IPS-15b (cell line): ENCODE measurements at regions not wholly inside any gene's neighbourhood (a gene's known extent, or its start where the extent isn't known, plus 50 kb on each side); places are given as distances from the start of the nearest gene placed in this dataset.

Source experiments
- H3K27me3 ChIP-seq: one replicate; pipeline ENCODE4 v1.6.1; 2013; ENCODE audit warnings: low read length; ENCODE audit not compliant: control insufficient read depth, insufficient read depth
- H3K36me3 ChIP-seq: one replicate; pipeline ENCODE4 v1.6.1; 2013; ENCODE audit warnings: low read length; ENCODE audit not compliant: control insufficient read depth, insufficient read depth
- H3K4me1 ChIP-seq: one replicate; pipeline ENCODE4 v1.6.1; 2013; ENCODE audit warnings: mild to moderate bottlenecking, low read length; ENCODE audit not compliant: control insufficient read depth, insufficient read depth
- H3K4me3 ChIP-seq: one replicate; pipeline ENCODE4 v1.5.1; 2013; ENCODE audit warnings: low read depth, low read length
- H3K9ac ChIP-seq: one replicate; pipeline ENCODE4 v1.6.1; 2013; ENCODE audit warnings: low read depth, mild to moderate bottlenecking, low read length
- H3K9me3 ChIP-seq: one replicate; pipeline ENCODE4 v1.6.1; 2013; ENCODE audit warnings: mild to moderate bottlenecking, low read length; ENCODE audit not compliant: control insufficient read depth, insufficient read depth

DNA sequence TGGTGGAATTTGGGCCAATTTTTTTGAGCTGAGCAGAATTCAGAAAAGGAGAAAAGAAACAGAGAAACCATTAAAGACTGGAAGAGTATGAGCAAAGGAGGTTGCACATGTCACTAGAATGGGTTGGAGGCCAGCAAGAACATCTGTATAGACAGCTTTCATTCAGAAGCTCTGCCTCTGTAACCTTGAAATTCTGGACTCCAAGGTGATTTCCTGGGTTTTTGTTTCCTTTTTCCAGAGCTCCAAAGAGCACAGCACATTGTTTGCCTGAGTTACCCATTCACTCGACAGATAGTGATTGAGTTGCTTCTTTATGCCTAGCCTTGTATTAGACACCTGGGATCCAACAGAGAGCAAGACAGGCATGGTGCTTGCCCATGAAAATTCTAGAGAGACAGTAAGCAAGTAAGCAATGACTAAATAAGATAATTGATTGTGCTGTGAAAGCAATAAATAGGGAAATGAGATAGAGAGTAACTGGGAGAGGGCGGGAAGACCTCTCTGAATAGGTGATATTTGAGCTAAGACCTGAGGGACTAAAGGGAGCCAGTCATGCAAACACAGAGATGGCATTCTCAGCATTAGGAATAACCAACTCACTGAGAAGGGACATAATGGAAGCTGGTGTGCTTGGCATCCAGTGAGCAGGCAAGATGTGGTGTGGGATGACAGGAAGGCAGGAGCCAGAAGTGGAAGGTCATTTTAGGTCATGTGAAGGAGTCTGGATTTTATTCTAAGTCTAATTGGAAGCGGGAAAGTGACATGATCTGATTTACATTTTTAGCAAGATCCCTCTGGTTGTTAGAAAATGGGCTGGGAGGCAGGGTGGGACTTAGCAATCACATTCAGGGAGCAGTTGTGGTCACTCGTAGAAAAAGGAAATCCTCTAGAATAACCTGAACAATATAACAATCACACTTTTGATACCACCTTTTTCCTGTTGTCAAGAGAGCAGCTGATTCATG, 197.5 kb downstream of the HS3ST3A1 start:
- Histone ChIP-seq H3K36me3 (no peaks in the 10 kb centered on the region), H3K4me1 (peaks cover 24% of the 10 kb centered on the region), H3K9me3 (no peaks in the 10 kb centered on the region), H3K4me3 (no peak overlapping the region), H3K27me3 (no peaks in the 10 kb centered on the region), H3K9ac (no peak overlapping the region)

GRCh38 chr17:13400491-13400890, 201.2 kb downstream of the HS3ST3A1 start:
- Histone ChIP-seq H3K27me3 (no peaks in the 10 kb centered on the region), H3K36me3 (no peaks in the 10 kb centered on the region), H3K4me3 (no peak overlapping the region)

GRCh38 chr17:13398853-13399252, 202.9 kb downstream of the HS3ST3A1 start:
- Histone ChIP-seq H3K27me3 (no peaks in the 10 kb centered on the region), H3K36me3 (no peaks in the 10 kb centered on the region), H3K4me3 (no peak overlapping the region), H3K9me3 (no peaks in the 10 kb centered on the region), H3K9ac (no peak overlapping the region), H3K4me1 (peaks cover 4% of the 10 kb centered on the region)

More at GRCh38 chr17:13400491-13400890, 201.2 kb downstream of the HS3ST3A1 start:
- peaks cover 11% of the 10 kb centered on the region for H3K4me1 ChIP-seq
- H3K9me3 ChIP-seq: no peaks in the 10 kb centered on the region
- no peak overlapping the region for H3K9ac ChIP-seq

- no peak overlapping the region for H3K4me3 ChIP-seq
- H3K36me3 ChIP-seq: no peaks in the 10 kb centered on the region
- H3K27me3 ChIP-seq: no peaks in the 10 kb centered on the region
- H3K9me3 ChIP-seq: no peaks in the 10 kb centered on the region
- peaks cover 2% of the 10 kb centered on the region for H3K4me1 ChIP-seq
- no peak overlapping the region for H3K9ac ChIP-seq
Measured at GRCh38 chr17:13398091-13398490, 203.6 kb downstream of the HS3ST3A1 start.

DNA sequence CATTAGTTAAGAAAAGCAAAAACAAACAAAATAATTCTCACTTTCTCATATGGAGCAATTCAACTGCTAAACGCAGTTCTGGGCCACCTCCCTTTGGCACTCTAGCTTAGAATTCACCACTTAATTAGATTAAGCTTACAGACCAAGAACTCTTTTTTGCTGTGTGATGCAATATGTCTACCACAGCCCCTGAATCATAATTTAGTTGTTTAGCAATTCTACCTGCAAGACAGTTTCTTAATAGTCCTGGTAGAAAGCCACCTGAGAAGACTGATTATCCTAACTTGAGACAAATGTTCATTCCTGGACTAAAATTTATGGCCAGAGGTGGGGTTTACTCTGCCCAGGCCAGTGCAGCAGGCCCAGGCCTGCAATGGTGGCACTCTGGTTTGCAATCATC, 205.9 kb downstream of the HS3ST3A1 start:
- H3K9ac ChIP-seq: no peak overlapping the region
- no peak overlapping the region for H3K4me3 ChIP-seq
- no peaks in the 10 kb centered on the region for H3K36me3 ChIP-seq
- H3K27me3 ChIP-seq: no peaks in the 10 kb centered on the region
- peaks cover 2% of the 10 kb centered on the region for H3K4me1 ChIP-seq
- H3K9me3 ChIP-seq: no peaks in the 10 kb centered on the region

- Histone ChIP-seq H3K4me3 (no peak overlapping the region), H3K9me3 (no peaks in the 10 kb centered on the region), H3K27me3 (no peaks in the 10 kb centered on the region), H3K9ac (no peak overlapping the region), H3K4me1 (peaks cover 2% of the 10 kb centered on the region), H3K36me3 (no peaks in the 10 kb centered on the region)
Measured at GRCh38 chr17:13395346-13395745, 206.4 kb downstream of the HS3ST3A1 start.

DNA sequence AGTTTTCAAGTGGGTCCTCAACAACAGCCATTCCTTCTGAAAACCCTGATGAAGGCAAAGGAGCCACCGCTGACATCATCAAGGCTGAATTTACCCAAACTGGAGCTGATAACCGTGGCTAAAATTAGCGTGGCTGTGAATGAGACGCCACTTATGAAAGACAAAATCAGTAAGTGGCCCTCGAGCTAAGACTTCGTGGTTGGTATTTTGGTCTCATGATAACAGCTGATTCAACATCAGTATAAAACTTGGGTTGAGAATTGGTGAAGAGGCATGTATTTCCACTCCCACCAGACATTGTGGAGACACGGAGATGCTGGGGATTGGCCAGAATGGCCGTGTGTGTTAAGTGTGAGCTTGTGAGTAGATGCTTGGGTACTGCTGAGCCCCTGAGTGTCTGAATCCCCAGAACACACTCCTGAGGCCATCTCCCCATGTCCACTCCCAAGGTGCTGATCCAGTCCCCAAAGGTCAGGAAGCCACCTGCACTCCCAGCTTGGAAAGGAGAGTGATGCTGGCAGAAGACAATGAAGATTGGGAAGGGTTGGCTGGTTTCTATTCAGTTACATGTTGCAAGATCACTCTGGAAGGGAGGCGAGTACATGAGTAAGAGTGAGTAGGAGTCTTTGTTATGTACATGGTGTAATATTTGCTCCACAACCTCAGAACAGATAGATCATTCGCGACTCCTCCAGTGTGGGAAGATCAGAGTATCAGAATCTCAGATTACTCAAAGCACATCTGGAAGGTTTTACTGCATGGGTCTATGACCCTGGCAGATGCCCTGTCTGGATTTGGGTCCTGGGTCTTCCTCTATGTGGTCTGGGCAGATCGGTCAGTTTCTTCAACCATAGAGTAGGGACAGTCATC, 207.7 kb downstream of the HS3ST3A1 start:
- Histone ChIP-seq H3K27me3 (no peaks in the 10 kb centered on the region), H3K9ac (no peak overlapping the region)

DNA sequence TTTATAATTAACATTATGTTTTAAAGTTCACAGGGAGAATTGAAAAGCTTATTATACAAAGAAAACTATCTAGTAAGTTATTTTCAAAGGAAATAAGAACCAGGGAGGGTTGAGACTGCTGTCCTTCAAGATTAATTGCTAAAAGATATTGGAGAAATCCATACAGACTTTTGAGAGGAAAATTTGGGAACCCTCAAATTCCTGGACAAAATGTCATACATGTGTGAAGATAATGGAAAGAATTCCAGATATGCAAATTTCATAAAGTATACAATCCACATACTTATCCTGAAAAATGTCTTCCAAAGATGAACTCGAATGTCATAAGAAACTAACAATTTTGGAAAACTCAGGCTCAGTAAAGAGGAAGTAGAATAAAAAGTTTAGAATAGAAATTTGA, 213.8 kb downstream of the HS3ST3A1 start:
- no peak overlapping the region for H3K4me3 ChIP-seq
- H3K9me3 ChIP-seq: no peaks in the 10 kb centered on the region
- no peaks in the 10 kb centered on the region for H3K36me3 ChIP-seq
- H3K27me3 ChIP-seq: no peaks in the 10 kb centered on the region
- H3K4me1 ChIP-seq: no peaks in the 10 kb centered on the region
- H3K9ac ChIP-seq: no peak overlapping the region

More for the DNA sequence above, 207.7 kb downstream of the HS3ST3A1 start:
- no peaks in the 10 kb centered on the region for H3K9me3 ChIP-seq
- H3K4me3 ChIP-seq: no peak overlapping the region
- peaks cover 2% of the 10 kb centered on the region for H3K4me1 ChIP-seq
- H3K36me3 ChIP-seq: no peaks in the 10 kb centered on the region

DNA sequence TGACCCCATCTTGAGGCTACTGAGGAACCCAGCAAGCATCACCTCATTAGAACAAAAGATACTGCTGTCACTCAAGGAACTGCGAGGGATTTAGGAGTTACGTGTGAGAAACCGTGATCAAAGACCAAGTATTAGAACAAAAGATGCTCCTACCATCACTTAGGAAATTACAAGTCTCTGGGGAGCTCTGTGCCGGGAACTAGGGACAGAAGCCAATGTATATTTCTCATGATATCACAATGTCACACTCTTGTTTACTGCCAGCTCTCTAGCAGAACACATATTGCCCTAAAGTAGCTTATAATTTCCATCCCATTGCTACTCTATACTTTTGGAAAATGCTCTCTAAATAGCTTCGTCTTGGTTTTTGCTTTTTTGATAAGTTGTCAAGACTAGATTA, 214.5 kb downstream of the HS3ST3A1 start:
- Histone ChIP-seq H3K4me3 (no peak overlapping the region), H3K9me3 (no peaks in the 10 kb centered on the region), H3K27me3 (no peaks in the 10 kb centered on the region), H3K9ac (no peak overlapping the region), H3K4me1 (no peaks in the 10 kb centered on the region), H3K36me3 (no peaks in the 10 kb centered on the region)

- Histone ChIP-seq H3K36me3 (no peaks in the 10 kb centered on the region), H3K9ac (no peak overlapping the region), H3K27me3 (no peaks in the 10 kb centered on the region), H3K4me1 (no peaks in the 10 kb centered on the region), H3K9me3 (no peaks in the 10 kb centered on the region), H3K4me3 (no peak overlapping the region)
Measured at GRCh38 chr17:13385481-13385911, 216.2 kb downstream of the HS3ST3A1 start.

DNA sequence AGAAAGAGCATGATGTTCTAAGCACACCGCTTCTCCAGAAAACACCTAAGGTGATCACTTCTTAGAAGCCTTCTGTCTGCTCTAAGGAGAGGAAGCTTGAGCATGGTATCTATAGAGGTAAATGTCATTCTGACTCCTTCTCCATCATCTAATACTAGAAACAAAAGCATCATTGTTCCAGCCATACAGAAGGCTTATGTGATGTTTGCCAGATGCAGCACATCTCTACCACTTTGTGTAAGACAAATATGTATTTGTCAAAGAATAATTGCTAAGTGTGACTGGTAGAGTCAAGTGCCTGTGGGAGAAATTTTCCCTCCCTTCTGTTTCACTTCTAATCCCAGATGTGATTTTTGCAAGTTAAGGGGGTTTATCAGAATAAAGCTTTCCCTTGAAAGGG, 217.1 kb downstream of the HS3ST3A1 start:
- no peak overlapping the region for H3K4me3 ChIP-seq
- H3K36me3 ChIP-seq: no peaks in the 10 kb centered on the region
- no peaks in the 10 kb centered on the region for H3K9me3 ChIP-seq
- no peaks in the 10 kb centered on the region for H3K27me3 ChIP-seq
- H3K4me1 ChIP-seq: no peaks in the 10 kb centered on the region
- no peak overlapping the region for H3K9ac ChIP-seq
